Right ventricle myocardium superior (tissue), 1 donor: ENCODE measurements at regions not wholly inside any gene's neighbourhood (a gene's known extent, or its start where the extent isn't known, plus 50 kb on each side); places are given as distances from the start of the nearest gene placed in this dataset.
A peak's percentile ranks its signal among the peaks of the same experiment; 100 is the strongest.
"Not testable (repeated sequence)": the region's sequence is repeated elsewhere in the genome, so short reads cannot be mapped to it uniquely, and the experiment has no call there.

Experiments used
- ATAC-seq: fragments of 200-7000 bp; cut with Tn5 transposase; one replicate; pipeline ENCODE4 v1.9.1; 2020; ENCODE audit warnings: mild to moderate bottlenecking; ENCODE audit not compliant: poor library complexity
- DNase-seq: peaks from one replicate; pipeline ENCODE4 v3.0.0-alpha.2; 2020
- intact Hi-C: fragments of 100-400 bp; cut with DNase I; formaldehyde crosslinking; loops from one replicate; pipeline ENCODE4 v1.11.2; 2022
- donor health status: DM: no; HTN: yes; CAD: no; lungs with severe emphysema.

GRCh38 chr2:224137208-224137607 is 98.1 kb upstream of the SERPINE2 start:
- DNase-seq (no peak), ATAC-seq (no peak)
- intact Hi-C loops = no loop called here

GRCh38 chr2:224136396-224136795 is 97.3 kb upstream of the SERPINE2 start:
- intact Hi-C loops = no loop called here
- DNase-seq = no peak
- ATAC-seq = no peak

GRCh38 chr2:224135881-224136280 is 96.8 kb upstream of the SERPINE2 start:
- intact Hi-C loops = no loop called here
- ATAC-seq = no peak
- DNase-seq = no peak

GRCh38 chr2:224134003-224134734 is 95.1 kb upstream of the SERPINE2 start:
- intact Hi-C loops = no loop called here
- no peak for DNase-seq
- ATAC-seq = no peak

GRCh38 chr2:224133387-224133786 is 94.3 kb upstream of the SERPINE2 start:
- no peak for ATAC-seq
- no peak for DNase-seq
- intact Hi-C loops = no loop called here

GRCh38 chr2:224127871-224128501 is 88.9 kb upstream of the SERPINE2 start:
- intact Hi-C loops = no loop called here
- no peak for ATAC-seq
- DNase-seq = no peak

GRCh38 chr2:224126440-224126839 is 87.4 kb upstream of the SERPINE2 start:
- ATAC-seq = peak; percentile 31

GRCh38 chr2:224126003-224126402 is 86.9 kb upstream of the SERPINE2 start:
- ATAC-seq (peak; percentile 78), DNase-seq (peak; percentile 67)
- intact Hi-C loops = no loop called here

More at GRCh38 chr2:224126440-224126839, 87.4 kb upstream of the SERPINE2 start:
- no peak for DNase-seq
- intact Hi-C loops = no loop called here

- no peak for DNase-seq
- no peak for ATAC-seq
- intact Hi-C loops = no loop called here
Observed at GRCh38 chr2:224122542-224122941, 83.5 kb upstream of the SERPINE2 start.

- DNase-seq (no peak), ATAC-seq (no peak)
- intact Hi-C loops = no loop called here
Observed at GRCh38 chr2:224121406-224122067, 82.5 kb upstream of the SERPINE2 start.

GRCh38 chr2:224120986-224121385 is 81.9 kb upstream of the SERPINE2 start:
- intact Hi-C loops = no loop called here
- ATAC-seq = no peak
- DNase-seq = no peak

- intact Hi-C loops, DNase-seq: not testable (repeated sequence)
Observed at GRCh38 chr2:224119846-224120245, 80.8 kb upstream of the SERPINE2 start.

GRCh38 chr2:224114428-224114827 is 75.3 kb upstream of the SERPINE2 start:
- no peak for ATAC-seq
- intact Hi-C loops = no loop called here
- no peak for DNase-seq

More at GRCh38 chr2:224119846-224120245, 80.8 kb upstream of the SERPINE2 start:
- ATAC-seq = not testable (repeated sequence)

GRCh38 chr2:224113930-224114329 is 74.8 kb upstream of the SERPINE2 start:
- DNase-seq, ATAC-seq, intact Hi-C loops: not testable (repeated sequence)

GRCh38 chr2:224111576-224111975 is 72.5 kb upstream of the SERPINE2 start:
- DNase-seq (no peak), ATAC-seq (no peak)
- intact Hi-C loops = no loop called here

GRCh38 chr2:224110811-224111210 is 71.7 kb upstream of the SERPINE2 start:
- no peak for DNase-seq

GRCh38 chr2:224109751-224110150 is 70.7 kb upstream of the SERPINE2 start:
- DNase-seq = no peak
- ATAC-seq = no peak
- intact Hi-C loops = no loop called here

More at GRCh38 chr2:224110811-224111210, 71.7 kb upstream of the SERPINE2 start:
- ATAC-seq = no peak
- intact Hi-C loops = no loop called here

GRCh38 chr2:224106794-224107193 is 67.7 kb upstream of the SERPINE2 start:
- no peak for ATAC-seq
- intact Hi-C loops = no loop called here

GRCh38 chr2:224104668-224105386 is 65.7 kb upstream of the SERPINE2 start:
- ATAC-seq (no peak), DNase-seq (no peak)
- intact Hi-C loops = no loop called here

More at GRCh38 chr2:224106794-224107193, 67.7 kb upstream of the SERPINE2 start:
- no peak for DNase-seq
